ENCODE measurements at regions not wholly inside any gene's neighbourhood (a gene's known extent, or its start where the extent isn't known, plus 50 kb on each side); places are given as distances from the start of the nearest gene placed in this dataset.
"Not testable (repeated sequence)": the region's sequence is repeated elsewhere in the genome, so short reads cannot be mapped to it uniquely, and the experiment has no call there.

- DNase-seq (ENCODE audit: low read depth in 2 of 2) = no peak
- TF ChIP-seq CTCF (IDR thresholded peaks at IDR 0.05; ENCODE audit: low read depth, low read length) = no peak
These were observed 297.5 kb downstream of the AGTPBP1 start for GRCh38 chr9:85444243-85444642.

GRCh38 chr9:85443190-85443598 lies 298.6 kb downstream of the AGTPBP1 start:
- TF ChIP-seq CTCF (IDR thresholded peaks at IDR 0.05; ENCODE audit: low read depth, low read length) = no peak
- DNase-seq (ENCODE audit: low read depth in 2 of 2) = no peak
- H3K4me3 ChIP-seq (replicated peaks in 1 of 2; ENCODE audit: low read depth in 2 of 2, low read length in 2 of 2) = no peak overlapping the region

More at GRCh38 chr9:85444243-85444642, 297.5 kb downstream of the AGTPBP1 start:
- H3K4me3 ChIP-seq (replicated peaks in 1 of 2; ENCODE audit: low read depth in 2 of 2, low read length in 2 of 2) = no peak overlapping the region

- no peak for TF ChIP-seq CTCF (IDR thresholded peaks at IDR 0.05; ENCODE audit: low read depth, low read length)
These were observed 302.0 kb downstream of the AGTPBP1 start for GRCh38 chr9:85439791-85440190.

DNA sequence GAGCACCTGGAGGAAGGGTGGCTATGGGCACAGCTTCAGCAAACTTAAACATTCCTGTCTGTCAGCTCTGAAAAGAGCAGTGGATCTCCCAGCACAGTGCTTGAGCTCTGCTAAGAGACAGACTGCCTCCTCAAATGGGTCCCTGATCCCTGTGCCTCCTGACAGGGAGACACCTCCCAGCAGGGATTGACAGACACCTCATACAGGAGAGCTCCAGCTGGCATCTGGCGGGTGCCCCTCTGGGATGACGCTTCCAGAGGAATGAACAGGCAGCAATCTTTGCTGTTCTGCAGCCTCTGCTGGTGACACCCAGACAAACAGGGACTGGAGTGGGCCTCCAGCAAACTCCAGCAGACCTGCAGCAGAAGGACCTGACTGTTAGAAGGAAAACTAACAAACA lies 307.8 kb downstream of the AGTPBP1 start:
- H3K4me3 ChIP-seq (replicated peaks in 1 of 2; ENCODE audit: low read depth in 2 of 2, low read length in 2 of 2); DNase-seq (ENCODE audit: low read depth in 2 of 2): not testable (repeated sequence)

More at GRCh38 chr9:85439791-85440190, 302.0 kb downstream of the AGTPBP1 start:
- H3K4me3 ChIP-seq (replicated peaks in 1 of 2; ENCODE audit: low read depth in 2 of 2, low read length in 2 of 2) = no peak overlapping the region
- DNase-seq (ENCODE audit: low read depth in 2 of 2) = no peak

- not testable (repeated sequence) for DNase-seq (ENCODE audit: low read depth in 2 of 2); H3K4me3 ChIP-seq (replicated peaks in 1 of 2; ENCODE audit: low read depth in 2 of 2, low read length in 2 of 2)
These were observed 308.2 kb downstream of the AGTPBP1 start for GRCh38 chr9:85433551-85433950.

DNA sequence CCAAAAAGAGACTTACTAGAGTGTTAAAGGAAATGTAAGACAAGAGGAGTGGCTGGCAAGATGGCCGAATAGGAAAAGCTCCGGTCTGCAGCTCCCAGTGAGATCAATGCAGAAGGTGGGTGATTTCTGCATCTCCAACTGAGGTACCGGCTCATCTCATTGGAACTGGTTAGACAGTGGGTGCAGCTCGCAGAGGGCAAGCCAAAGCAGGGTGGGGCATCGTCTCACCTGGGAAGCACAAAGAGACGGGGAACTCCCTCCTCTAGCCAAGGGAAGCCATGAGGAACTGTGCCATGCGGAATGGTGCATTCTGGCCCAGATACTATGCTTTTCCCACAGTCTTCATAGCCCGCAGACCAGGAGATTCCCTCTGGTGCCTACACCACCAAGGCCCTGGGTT lies 308.7 kb downstream of the AGTPBP1 start:
- TF ChIP-seq CTCF (IDR thresholded peaks at IDR 0.05; ENCODE audit: low read depth, low read length) = no peak
- H3K4me3 ChIP-seq (replicated peaks in 1 of 2; ENCODE audit: low read depth in 2 of 2, low read length in 2 of 2) = no peak overlapping the region
- no peak for DNase-seq (ENCODE audit: low read depth in 2 of 2)

DNA sequence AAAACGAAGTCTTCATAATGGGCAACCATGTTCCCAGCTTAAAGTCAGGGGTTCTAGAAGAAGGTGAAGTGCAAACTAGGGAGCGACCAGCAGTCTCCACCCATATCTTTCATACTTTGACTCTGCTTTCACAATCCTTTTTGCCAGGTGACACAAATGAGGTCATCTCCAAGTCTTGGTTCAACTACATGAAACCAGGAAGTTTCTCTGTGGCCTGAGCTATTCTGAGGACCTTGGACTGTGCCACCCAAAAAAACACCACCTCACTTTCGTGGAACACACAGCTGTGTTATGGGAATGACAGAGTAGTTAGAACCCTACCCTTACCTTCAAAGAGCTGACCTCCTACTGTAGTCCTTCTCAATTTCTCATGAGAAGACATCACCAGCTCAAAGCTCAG lies 309.2 kb downstream of the AGTPBP1 start:
- no peak for DNase-seq (ENCODE audit: low read depth in 2 of 2)

More for the DNA sequence above, 309.2 kb downstream of the AGTPBP1 start:
- H3K4me3 ChIP-seq (replicated peaks in 1 of 2; ENCODE audit: low read depth in 2 of 2, low read length in 2 of 2) = no peak overlapping the region
- TF ChIP-seq CTCF (IDR thresholded peaks at IDR 0.05; ENCODE audit: low read depth, low read length) = no peak

All from cardiac fibroblast (primary cell).